ENCODE measurements at regions not wholly inside any gene's neighbourhood (a gene's known extent, or its start where the extent isn't known, plus 50 kb on each side); places are given as distances from the start of the nearest gene placed in this dataset.

- no peak for DNase-seq (ENCODE audit: low read depth in 1 of 2, low spot score in 1 of 2)
- TF ChIP-seq SPI1 (IDR thresholded peaks at IDR 0.05; ENCODE audit: borderline replicate concordance, low read depth) (no peak), POLR2AphosphoS5 (IDR thresholded peaks at IDR 0.05; ENCODE audit: low read depth) (no peak), GABPA (IDR thresholded peaks at IDR 0.05; ENCODE audit: low read depth) (no peak)
- TF ChIP-seq, protein P1, sequence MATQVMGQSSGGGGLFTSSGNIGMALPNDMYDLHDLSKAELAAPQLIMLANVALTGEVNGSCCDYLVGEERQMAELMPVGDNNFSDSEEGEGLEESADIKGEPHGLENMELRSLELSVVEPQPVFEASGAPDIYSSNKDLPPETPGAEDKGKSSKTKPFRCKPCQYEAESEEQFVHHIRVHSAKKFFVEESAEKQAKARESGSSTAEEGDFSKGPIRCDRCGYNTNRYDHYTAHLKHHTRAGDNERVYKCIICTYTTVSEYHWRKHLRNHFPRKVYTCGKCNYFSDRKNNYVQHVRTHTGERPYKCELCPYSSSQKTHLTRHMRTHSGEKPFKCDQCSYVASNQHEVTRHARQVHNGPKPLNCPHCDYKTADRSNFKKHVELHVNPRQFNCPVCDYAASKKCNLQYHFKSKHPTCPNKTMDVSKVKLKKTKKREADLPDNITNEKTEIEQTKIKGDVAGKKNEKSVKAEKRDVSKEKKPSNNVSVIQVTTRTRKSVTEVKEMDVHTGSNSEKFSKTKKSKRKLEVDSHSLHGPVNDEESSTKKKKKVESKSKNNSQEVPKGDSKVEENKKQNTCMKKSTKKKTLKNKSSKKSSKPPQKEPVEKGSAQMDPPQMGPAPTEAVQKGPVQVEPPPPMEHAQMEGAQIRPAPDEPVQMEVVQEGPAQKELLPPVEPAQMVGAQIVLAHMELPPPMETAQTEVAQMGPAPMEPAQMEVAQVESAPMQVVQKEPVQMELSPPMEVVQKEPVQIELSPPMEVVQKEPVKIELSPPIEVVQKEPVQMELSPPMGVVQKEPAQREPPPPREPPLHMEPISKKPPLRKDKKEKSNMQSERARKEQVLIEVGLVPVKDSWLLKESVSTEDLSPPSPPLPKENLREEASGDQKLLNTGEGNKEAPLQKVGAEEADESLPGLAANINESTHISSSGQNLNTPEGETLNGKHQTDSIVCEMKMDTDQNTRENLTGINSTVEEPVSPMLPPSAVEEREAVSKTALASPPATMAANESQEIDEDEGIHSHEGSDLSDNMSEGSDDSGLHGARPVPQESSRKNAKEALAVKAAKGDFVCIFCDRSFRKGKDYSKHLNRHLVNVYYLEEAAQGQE (IDR thresholded peaks at IDR 0.05; ENCODE audit: insufficient replicate concordance, low read depth), result no peak
- TF ChIP-seq, protein P2, sequence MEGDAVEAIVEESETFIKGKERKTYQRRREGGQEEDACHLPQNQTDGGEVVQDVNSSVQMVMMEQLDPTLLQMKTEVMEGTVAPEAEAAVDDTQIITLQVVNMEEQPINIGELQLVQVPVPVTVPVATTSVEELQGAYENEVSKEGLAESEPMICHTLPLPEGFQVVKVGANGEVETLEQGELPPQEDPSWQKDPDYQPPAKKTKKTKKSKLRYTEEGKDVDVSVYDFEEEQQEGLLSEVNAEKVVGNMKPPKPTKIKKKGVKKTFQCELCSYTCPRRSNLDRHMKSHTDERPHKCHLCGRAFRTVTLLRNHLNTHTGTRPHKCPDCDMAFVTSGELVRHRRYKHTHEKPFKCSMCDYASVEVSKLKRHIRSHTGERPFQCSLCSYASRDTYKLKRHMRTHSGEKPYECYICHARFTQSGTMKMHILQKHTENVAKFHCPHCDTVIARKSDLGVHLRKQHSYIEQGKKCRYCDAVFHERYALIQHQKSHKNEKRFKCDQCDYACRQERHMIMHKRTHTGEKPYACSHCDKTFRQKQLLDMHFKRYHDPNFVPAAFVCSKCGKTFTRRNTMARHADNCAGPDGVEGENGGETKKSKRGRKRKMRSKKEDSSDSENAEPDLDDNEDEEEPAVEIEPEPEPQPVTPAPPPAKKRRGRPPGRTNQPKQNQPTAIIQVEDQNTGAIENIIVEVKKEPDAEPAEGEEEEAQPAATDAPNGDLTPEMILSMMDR (IDR thresholded peaks at IDR 0.05; ENCODE audit: insufficient read depth, low read length), result no peak
- no peak overlapping the region for H3K4me3 ChIP-seq (replicated peaks; ENCODE audit: insufficient read depth, low read length)
- no peak overlapping the region for H3K27ac ChIP-seq (replicated peaks)
- no peaks in the 10 kb centered on the region for H3K27me3 ChIP-seq (ENCODE audit: insufficient read depth, poor library complexity, severe bottlenecking)
Observed at GRCh38 chr20:48096957-48097890, 311.9 kb upstream of the SULF2 start.

DNA sequence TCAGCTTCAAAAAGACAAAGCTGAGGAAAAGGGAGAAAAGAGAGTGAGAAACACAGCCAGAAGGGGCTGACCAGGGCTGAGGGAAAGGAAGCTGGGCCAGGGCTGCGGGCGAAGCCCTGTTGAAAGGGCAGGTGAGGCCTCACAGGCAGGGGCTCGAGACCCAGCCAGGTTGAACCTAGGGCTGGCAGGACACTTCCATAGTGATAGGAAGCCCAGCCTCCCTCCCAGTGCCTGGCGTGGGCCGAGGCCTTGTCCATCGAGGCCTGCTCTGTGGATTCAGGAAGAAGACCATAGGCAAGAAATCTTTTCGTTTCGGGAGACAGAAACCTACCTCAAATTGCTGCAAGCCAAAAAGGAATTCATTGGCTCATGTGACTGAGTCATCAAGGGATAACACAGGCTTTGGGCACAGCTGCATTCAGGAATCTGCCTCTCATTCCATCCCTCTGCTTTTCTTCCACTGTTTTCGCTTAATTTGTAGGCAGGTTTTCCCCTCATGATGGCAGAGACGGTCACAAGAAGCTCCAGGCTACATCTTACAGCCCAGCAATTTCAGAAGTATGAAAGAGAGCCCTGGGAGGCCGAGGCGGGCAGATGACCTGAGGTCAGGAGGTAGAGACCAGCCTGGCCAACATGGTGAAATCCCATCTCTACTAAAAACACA, 311.1 kb upstream of the SULF2 start:
- TF ChIP-seq SPI1 (IDR thresholded peaks at IDR 0.05; ENCODE audit: borderline replicate concordance, low read depth), result no peak
- TF ChIP-seq, protein P1 (IDR thresholded peaks at IDR 0.05; ENCODE audit: insufficient replicate concordance, low read depth), result no peak
- TF ChIP-seq GABPA (IDR thresholded peaks at IDR 0.05; ENCODE audit: low read depth), result no peak
- TF ChIP-seq, protein P2 (IDR thresholded peaks at IDR 0.05; ENCODE audit: insufficient read depth, low read length), result no peak
- TF ChIP-seq POLR2AphosphoS5 (IDR thresholded peaks at IDR 0.05; ENCODE audit: low read depth), result no peak

DNA sequence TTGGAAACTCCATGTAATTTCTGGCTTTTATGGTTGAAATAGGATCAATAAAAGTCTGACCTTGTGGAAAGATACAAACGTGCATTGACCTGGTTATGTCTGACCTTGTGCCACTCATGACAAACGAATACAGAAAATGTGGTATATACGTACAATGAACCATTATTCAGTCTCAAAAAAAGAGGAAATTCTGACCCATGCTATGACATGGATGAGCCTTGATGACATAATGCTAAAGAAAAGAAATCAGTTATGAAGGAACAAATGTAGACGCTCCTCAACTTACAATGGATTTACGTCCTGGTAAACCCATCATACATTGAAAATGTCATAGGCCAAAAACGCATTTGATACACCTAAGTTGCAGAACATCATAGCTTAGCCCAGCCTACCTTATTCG, 309.7 kb upstream of the SULF2 start:
- H3K4me3 ChIP-seq (replicated peaks; ENCODE audit: insufficient read depth, low read length), result no peak overlapping the region
- TF ChIP-seq, protein P2 (IDR thresholded peaks at IDR 0.05; ENCODE audit: insufficient read depth, low read length), result no peak
- TF ChIP-seq, protein P1 (IDR thresholded peaks at IDR 0.05; ENCODE audit: insufficient replicate concordance, low read depth), result no peak
- TF ChIP-seq SPI1 (IDR thresholded peaks at IDR 0.05; ENCODE audit: borderline replicate concordance, low read depth), result no peak
- no peak for TF ChIP-seq GABPA (IDR thresholded peaks at IDR 0.05; ENCODE audit: low read depth)
- no peak for TF ChIP-seq POLR2AphosphoS5 (IDR thresholded peaks at IDR 0.05; ENCODE audit: low read depth)
- DNase-seq (ENCODE audit: low read depth in 1 of 2, low spot score in 1 of 2), result no peak
- H3K27me3 ChIP-seq (ENCODE audit: insufficient read depth, poor library complexity, severe bottlenecking), result no peaks in the 10 kb centered on the region
- no peak overlapping the region for H3K27ac ChIP-seq (replicated peaks)

More for the DNA sequence above, 311.1 kb upstream of the SULF2 start:
- Histone ChIP-seq H3K4me3 (replicated peaks; ENCODE audit: insufficient read depth, low read length) (no peak overlapping the region), H3K27ac (replicated peaks) (no peak overlapping the region), H3K27me3 (ENCODE audit: insufficient read depth, poor library complexity, severe bottlenecking) (no peaks in the 10 kb centered on the region)
- no peak for DNase-seq (ENCODE audit: low read depth in 1 of 2, low spot score in 1 of 2)
